ENCODE measurements at regions not wholly inside any gene's neighbourhood (a gene's known extent, or its start where the extent isn't known, plus 50 kb on each side); places are given as distances from the start of the nearest gene placed in this dataset.

- intact Hi-C loops (cut with DNase I), result no loop called here
- Histone ChIP-seq H3K27ac (no peak overlapping the region), H3K4me3 (no peak overlapping the region), H3K4me1 (no peaks in the 10 kb centered on the region), H3K27me3 (no peaks in the 10 kb centered on the region), H3K36me3 (no peaks in the 10 kb centered on the region), H3K9me3 (no peaks in the 10 kb centered on the region)
- WGBS, 2 donors, result 79 to 85% methylated on average over 2 of the region's 2 CpGs
- TF ChIP-seq CTCF (IDR thresholded peaks at IDR 0.05), result no peak
- ATAC-seq (no peak), DNase-seq (no peak)
These were observed 1047.7 kb upstream of the NRXN1 start for GRCh38 chr2:52079602-52080001.

- H3K27me3 ChIP-seq, result no peaks in the 10 kb centered on the region
- no peaks in the 10 kb centered on the region for H3K4me1 ChIP-seq
- H3K4me3 ChIP-seq, result no peak overlapping the region
- intact Hi-C loops (cut with DNase I), result no loop called here
- no peaks in the 10 kb centered on the region for H3K9me3 ChIP-seq
- no peak for DNase-seq
- TF ChIP-seq CTCF (IDR thresholded peaks at IDR 0.05), result no peak
- no peak for ATAC-seq
- H3K36me3 ChIP-seq, result no peaks in the 10 kb centered on the region
- no peak overlapping the region for H3K27ac ChIP-seq
These were observed 1045.2 kb upstream of the NRXN1 start for GRCh38 chr2:52077159-52077558.

GRCh38 chr2:52074130-52074719 lies 1042.3 kb upstream of the NRXN1 start:
- 76 to 84% methylated on average over 4 of the region's 4 CpGs for WGBS, 2 donors
- no peak for DNase-seq
- ATAC-seq, result no peak
- H3K4me3 ChIP-seq, result no peak overlapping the region
- H3K36me3 ChIP-seq, result no peaks in the 10 kb centered on the region
- no peaks in the 10 kb centered on the region for H3K4me1 ChIP-seq
- TF ChIP-seq CTCF (IDR thresholded peaks at IDR 0.05), result no peak
- no peaks in the 10 kb centered on the region for H3K27me3 ChIP-seq
- intact Hi-C loops (cut with DNase I), result no loop called here
- H3K9me3 ChIP-seq, result no peaks in the 10 kb centered on the region
- no peak overlapping the region for H3K27ac ChIP-seq

GRCh38 chr2:52072949-52073348 lies 1041.0 kb upstream of the NRXN1 start:
- Histone ChIP-seq H3K9me3 (no peaks in the 10 kb centered on the region), H3K27ac (no peak overlapping the region), H3K4me1 (no peaks in the 10 kb centered on the region), H3K27me3 (no peaks in the 10 kb centered on the region), H3K4me3 (no peak overlapping the region), H3K36me3 (no peaks in the 10 kb centered on the region)
- no peak for TF ChIP-seq CTCF (IDR thresholded peaks at IDR 0.05)
- ATAC-seq, result no peak
- no peak for DNase-seq
- WGBS, 2 donors, result 46 to 52% methylated on average over 2 of the region's 2 CpGs
- intact Hi-C loops (cut with DNase I), result no loop called here
